ENCODE measurements at regions not wholly inside any gene's neighbourhood (a gene's known extent, or its start where the extent isn't known, plus 50 kb on each side); places are given as distances from the start of the nearest gene placed in this dataset.
A peak's percentile ranks its signal among the peaks of the same experiment; 100 is the strongest.

GRCh38 chr10:28902215-28902614, 224.9 kb downstream of the BAMBI start:
- no peaks in the 10 kb centered on the region for H3K36me3 ChIP-seq (replicated peaks in 1 of 2; ENCODE audit: insufficient read depth in 1 of 2, low read depth in 2 of 2)
- 75 to 96% methylated on average over 3 of the region's 3 CpGs for WGBS, 2 donors
- H3K27me3 ChIP-seq = no peaks in the 10 kb centered on the region
- no peak overlapping the region for H3K4me3 ChIP-seq
- H3K4me1 ChIP-seq = no peaks in the 10 kb centered on the region
- no peaks in the 10 kb centered on the region for H3K9me3 ChIP-seq
- no peak for TF ChIP-seq CTCF (IDR thresholded peaks at IDR 0.05)
- TF ChIP-seq POLR2A (IDR thresholded peaks at IDR 0.05) = no peak
- intact Hi-C loops (cut with DNase I) = no loop called here
- ATAC-seq (no peak), DNase-seq (no peak)
- H3K27ac ChIP-seq = no peak overlapping the region

- Histone ChIP-seq H3K4me3 (no peak overlapping the region), H3K4me1 (no peaks in the 10 kb centered on the region), H3K27me3 (no peaks in the 10 kb centered on the region), H3K36me3 (replicated peaks in 1 of 2; ENCODE audit: insufficient read depth in 1 of 2, low read depth in 2 of 2) (no peaks in the 10 kb centered on the region), H3K27ac (no peak overlapping the region), H3K9me3 (no peaks in the 10 kb centered on the region)
- DNase-seq = no peak
- intact Hi-C loops (cut with DNase I) = no loop called here
- 35 to 48% methylated on average over 2 of the region's 2 CpGs for WGBS, 2 donors
- no peak for ATAC-seq
- TF ChIP-seq CTCF (IDR thresholded peaks at IDR 0.05) = no peak
Measured at GRCh38 chr10:28903063-28903462, 225.7 kb downstream of the BAMBI start.

- intact Hi-C loops (cut with DNase I) = no loop called here
- ATAC-seq (no peak), DNase-seq (no peak)
- Histone ChIP-seq H3K9me3 (no peaks in the 10 kb centered on the region), H3K27me3 (no peaks in the 10 kb centered on the region), H3K36me3 (replicated peaks in 1 of 2; ENCODE audit: insufficient read depth in 1 of 2, low read depth in 2 of 2) (no peaks in the 10 kb centered on the region), H3K27ac (no peak overlapping the region), H3K4me1 (no peaks in the 10 kb centered on the region), H3K4me3 (no peak overlapping the region)
- WGBS, 2 donors = 66 to 68% methylated on average over 6 of the region's 6 CpGs
- TF ChIP-seq POLR2A (IDR thresholded peaks at IDR 0.05) = no peak
- TF ChIP-seq CTCF (IDR thresholded peaks at IDR 0.05) = no peak
Measured at GRCh38 chr10:28903736-28904135, 226.4 kb downstream of the BAMBI start.

GRCh38 chr10:28905371-28905770, 228.1 kb downstream of the BAMBI start:
- intact Hi-C loops (cut with DNase I) = no loop called here
- WGBS, 2 donors = 69 to 75% methylated on average over 5 of the region's 5 CpGs
- Histone ChIP-seq H3K27ac (no peak overlapping the region), H3K4me1 (no peaks in the 10 kb centered on the region), H3K9me3 (no peaks in the 10 kb centered on the region), H3K27me3 (no peaks in the 10 kb centered on the region), H3K4me3 (no peak overlapping the region), H3K36me3 (replicated peaks in 1 of 2; ENCODE audit: insufficient read depth in 1 of 2, low read depth in 2 of 2) (no peaks in the 10 kb centered on the region)
- TF ChIP-seq POLR2A (IDR thresholded peaks at IDR 0.05) = no peak
- no peak for TF ChIP-seq CTCF (IDR thresholded peaks at IDR 0.05)
- DNase-seq (no peak), ATAC-seq (no peak)

- H3K4me1 ChIP-seq = no peaks in the 10 kb centered on the region
- intact Hi-C loops (cut with DNase I) = no loop called here
- no peak for DNase-seq
- WGBS, 2 donors = 37 to 38% methylated on average over 11 of the region's 11 CpGs
- no peak for TF ChIP-seq POLR2A (IDR thresholded peaks at IDR 0.05)
- no peak for TF ChIP-seq CTCF (IDR thresholded peaks at IDR 0.05)
- no peaks in the 10 kb centered on the region for H3K9me3 ChIP-seq
- no peak overlapping the region for H3K27ac ChIP-seq
- H3K36me3 ChIP-seq (replicated peaks in 1 of 2; ENCODE audit: insufficient read depth in 1 of 2, low read depth in 2 of 2) = no peaks in the 10 kb centered on the region
- no peak overlapping the region for H3K4me3 ChIP-seq
- peak; percentile 15 for ATAC-seq
- H3K27me3 ChIP-seq = no peaks in the 10 kb centered on the region
Measured at GRCh38 chr10:28906011-28906411, 228.7 kb downstream of the BAMBI start.
